Peyer's patch (tissue), 4 donors: ENCODE measurements at regions not wholly inside any gene's neighbourhood (a gene's known extent, or its start where the extent isn't known, plus 50 kb on each side); places are given as distances from the start of the nearest gene placed in this dataset.

Experiments
- POLR2A ChIP-seq, 2 donors: fragments of 450-650 bp; IDR thresholded peaks; one replicate each; pipeline ENCODE4 v1.5.1; 2017; ENCODE audit warnings: antibody characterized with exemption in 2 of 2, mild to moderate bottlenecking in 2 of 2, moderate library complexity in 2 of 2
- TF ChIP-seq, protein P1 (sequence below), 6 experiments: fragments of 450-650 bp in 4 of 6; fragments of 200-600 bp in 2 of 6; sonication (generic) in 1 of 6; IDR thresholded peaks; one replicate each; pipeline ENCODE4 v1.5.1; 2017 to 2019; ENCODE audit warnings: antibody characterized with exemption in 6 of 6, mild to moderate bottlenecking in 3 of 6, moderate library complexity in 1 of 6

DNA sequence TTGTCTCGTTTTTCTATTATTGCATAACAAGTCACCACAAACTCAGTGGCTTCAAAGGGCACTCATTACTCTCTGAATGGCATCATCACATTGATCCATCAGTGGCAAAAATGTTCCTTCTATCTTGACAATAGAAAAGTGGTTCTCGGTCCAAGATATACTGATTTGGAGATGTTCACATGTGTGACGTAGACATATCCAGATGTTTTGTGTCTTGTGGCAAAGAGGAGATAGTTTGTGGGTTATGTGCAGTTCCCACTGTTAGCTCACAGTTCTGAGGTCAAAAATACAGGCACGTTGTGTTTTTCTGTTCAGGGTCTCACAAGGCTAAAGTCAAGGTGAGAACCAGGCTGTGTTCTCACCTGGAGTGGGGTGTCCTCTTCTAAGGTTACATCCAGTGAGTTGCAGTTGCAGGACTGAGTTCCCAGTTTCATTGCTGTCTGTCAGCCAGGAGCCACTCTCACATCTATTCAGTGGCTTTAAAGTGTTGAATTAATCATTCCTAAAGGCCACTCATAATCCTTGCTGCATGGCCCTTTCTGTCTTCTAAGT, 55.3 kb downstream of the GAS1 start:
- TF ChIP-seq, protein P1, sequence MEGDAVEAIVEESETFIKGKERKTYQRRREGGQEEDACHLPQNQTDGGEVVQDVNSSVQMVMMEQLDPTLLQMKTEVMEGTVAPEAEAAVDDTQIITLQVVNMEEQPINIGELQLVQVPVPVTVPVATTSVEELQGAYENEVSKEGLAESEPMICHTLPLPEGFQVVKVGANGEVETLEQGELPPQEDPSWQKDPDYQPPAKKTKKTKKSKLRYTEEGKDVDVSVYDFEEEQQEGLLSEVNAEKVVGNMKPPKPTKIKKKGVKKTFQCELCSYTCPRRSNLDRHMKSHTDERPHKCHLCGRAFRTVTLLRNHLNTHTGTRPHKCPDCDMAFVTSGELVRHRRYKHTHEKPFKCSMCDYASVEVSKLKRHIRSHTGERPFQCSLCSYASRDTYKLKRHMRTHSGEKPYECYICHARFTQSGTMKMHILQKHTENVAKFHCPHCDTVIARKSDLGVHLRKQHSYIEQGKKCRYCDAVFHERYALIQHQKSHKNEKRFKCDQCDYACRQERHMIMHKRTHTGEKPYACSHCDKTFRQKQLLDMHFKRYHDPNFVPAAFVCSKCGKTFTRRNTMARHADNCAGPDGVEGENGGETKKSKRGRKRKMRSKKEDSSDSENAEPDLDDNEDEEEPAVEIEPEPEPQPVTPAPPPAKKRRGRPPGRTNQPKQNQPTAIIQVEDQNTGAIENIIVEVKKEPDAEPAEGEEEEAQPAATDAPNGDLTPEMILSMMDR (IDR thresholded peaks at IDR 0.05), result no peak
- TF ChIP-seq POLR2A (IDR thresholded peaks at IDR 0.05), result no peak
